HepG2 (cell line): ENCODE measurements at regions not wholly inside any gene's neighbourhood (a gene's known extent, or its start where the extent isn't known, plus 50 kb on each side); places are given as distances from the start of the nearest gene placed in this dataset.

ENCODE experiments used
- ATAC-seq: fragments of 200-7000 bp; cut with Tn5 transposase; 3 replicates; pipeline ENCODE4 v1.9.1; 2020; ENCODE audit warnings: mild to moderate bottlenecking, moderate library complexity
- BruUV-seq: library from RNA; stranded (reverse); fragments of 400-500 nt; replicated peaks from 2 replicates; lab custom pipeline; 2021; lab: Mats Ljungman, UMichigan
- CTCF ChIA-PET: fragments of 300-600 bp; formaldehyde crosslinking; extraction: SDS; loops from one replicate; lab custom pipeline; 2021; ENCODE audit warnings: low total read pairs, inconsistent platforms, low intra/inter-chr PET ratio; lab: Yijun Ruan, JAX
- POLR2A ChIA-PET: fragments of 350-600 bp; sonication (Branson Sonifier 250); formaldehyde crosslinking; loops from one replicate; lab custom pipeline; 2020; ENCODE audit warnings: antibody characterized with exemption, inconsistent platforms; lab: Yijun Ruan, JAX
- DNase-seq: peaks from one replicate; pipeline ENCODE4 v3.0.0-alpha.2; 2015; ENCODE audit warnings: low spot score
- FAIRE-seq: peaks from 3 replicates; lab custom pipeline; 2011; peaks lifted over from hg19 to GRCh38; lab: Jason Lieb, UNC
- H2AFZ ChIP-seq: one replicate; pipeline ENCODE4 v1.6.1; 2011; ENCODE audit warnings: low read length, inconsistent platforms
- H3K27ac ChIP-seq: fragments of 300-600 bp; 3 replicates; pipeline ENCODE4 v1.8.0; 2011; ENCODE audit warnings: mixed run types, mild to moderate bottlenecking, mixed read lengths, low read length, inconsistent platforms; ENCODE audit not compliant: insufficient read depth; ENCODE audit errors: extremely low read length
- H3K27me3 ChIP-seq, 2 experiments: fragments of 200-600 bp in 1 of 2; 2 replicates in 1 of 2; 3 replicates in 1 of 2; pipeline versions ENCODE4 v1.6.0 to v1.8.0; 2011; ENCODE audit warnings: low read length in 2 of 2, mild to moderate bottlenecking in 2 of 2, moderate library complexity in 2 of 2, inconsistent platforms in 1 of 2; ENCODE audit not compliant: insufficient read depth in 2 of 2, control insufficient read depth in 1 of 2
- H3K36me3 ChIP-seq, 2 experiments: fragments of 200-600 bp in 1 of 2; replicated peaks in 1 of 2; 2 replicates in 1 of 2; 3 replicates in 1 of 2; pipeline versions ENCODE4 v1.5.1 to v1.8.0; 2011; ENCODE audit warnings: low read length in 2 of 2, inconsistent platforms in 1 of 2; ENCODE audit not compliant: insufficient read depth in 2 of 2, control insufficient read depth in 1 of 2
- H3K4me1 ChIP-seq: 2 replicates; pipeline ENCODE4 v1.5.1; 2012; ENCODE audit warnings: low read length, inconsistent platforms; ENCODE audit not compliant: insufficient read depth
- H3K4me2 ChIP-seq: 2 replicates; pipeline ENCODE4 v1.6.0; 2011; ENCODE audit warnings: low read depth, low read length, inconsistent platforms
- H3K4me3 ChIP-seq, 3 experiments: fragments of 200-600 bp in 1 of 3; sonication (generic), shearing (Covaris generic) in 1 of 3; replicated peaks in 1 of 3; 2 replicates each; pipeline ENCODE4 v1.5.1; 2011 to 2016; ENCODE audit warnings: low read length in 3 of 3, inconsistent platforms in 2 of 3, low read depth in 2 of 3, mild to moderate bottlenecking in 2 of 3, control low read depth in 1 of 3, mixed read lengths in 1 of 3; ENCODE audit not compliant: insufficient read depth in 1 of 3
- H3K79me2 ChIP-seq: one replicate; pipeline ENCODE4 v1.6.1; 2011; ENCODE audit warnings: low read length, inconsistent platforms; ENCODE audit not compliant: insufficient read depth
- H3K9ac ChIP-seq: 2 replicates; pipeline ENCODE4 v1.6.0; 2011; ENCODE audit warnings: mild to moderate bottlenecking, low read depth, low read length, inconsistent platforms; ENCODE audit not compliant: insufficient read depth
- H3K9me3 ChIP-seq: 2 replicates; pipeline ENCODE4 v1.5.1; 2012; ENCODE audit warnings: mild to moderate bottlenecking, low read length
- H4K20me1 ChIP-seq: 2 replicates; pipeline ENCODE4 v1.6.0; 2011; ENCODE audit warnings: inconsistent platforms, mild to moderate bottlenecking, low read length, moderate library complexity; ENCODE audit not compliant: insufficient read depth
- JUND ChIP-seq: sonication (generic); formaldehyde crosslinking; IDR thresholded peaks from 2 replicates; pipeline ENCODE4 v1.8.0; 2022; ENCODE audit warnings: mild to moderate bottlenecking, missing genetic modification reagents
- MEIS2 ChIP-seq: sonication (generic); formaldehyde crosslinking; IDR thresholded peaks from 2 replicates; pipeline ENCODE4 v1.9.0; 2021; ENCODE audit warnings: mild to moderate bottlenecking, missing genetic modification reagents
- NPAS2 ChIP-seq: sonication (generic); formaldehyde crosslinking; IDR thresholded peaks from 2 replicates; pipeline ENCODE4 v1.8.0; 2022; ENCODE audit warnings: mild to moderate bottlenecking, missing genetic modification reagents, borderline replicate concordance
- PAF1 ChIP-seq: IDR thresholded peaks from 2 replicates; pipeline ENCODE4 v1.6.1; 2016; ENCODE audit warnings: missing genetic modification reagents, missing compliant biosample characterization
- SRF ChIP-seq: IDR thresholded peaks from 2 replicates; pipeline ENCODE4 v1.6.1; 2011; ENCODE audit warnings: mild to moderate bottlenecking, low read depth, low read length, moderate library complexity
- SRY ChIP-seq: sonication (generic); formaldehyde crosslinking; IDR thresholded peaks from 2 replicates; pipeline ENCODE4 v1.8.0; 2022; ENCODE audit warnings: mild to moderate bottlenecking, missing genetic modification reagents
- ZFP36 ChIP-seq: fragments of 150-350 bp; IDR thresholded peaks from 2 replicates; pipeline ENCODE4 v1.6.1; 2018; ENCODE audit warnings: borderline replicate concordance, low read length, low read depth; ENCODE audit not compliant: partially characterized antibody
- ZFP37 ChIP-seq: sonication (generic); formaldehyde crosslinking; IDR thresholded peaks from 2 replicates; pipeline ENCODE4 v1.4.0; 2020; ENCODE audit warnings: missing genetic modification reagents, borderline replicate concordance
- ZNF234 ChIP-seq: sonication (generic); formaldehyde crosslinking; conservative IDR thresholded peaks from 2 replicates; pipeline ENCODE4 v1.5.1; 2020; ENCODE audit warnings: mild to moderate bottlenecking, missing genetic modification reagents
- ZNF569 ChIP-seq: sonication (generic); formaldehyde crosslinking; IDR thresholded peaks from 2 replicates; pipeline ENCODE4 v1.5.0; 2020; ENCODE audit warnings: mild to moderate bottlenecking, missing genetic modification reagents, moderate library complexity, borderline replicate concordance
- ZNF75D ChIP-seq: sonication (generic); formaldehyde crosslinking; IDR thresholded peaks from 2 replicates; pipeline ENCODE4 v1.8.1; 2023; ENCODE audit warnings: missing genetic modification reagents, mild to moderate bottlenecking, borderline replicate concordance
- WGBS: methylation state at CpG from one replicate; pipeline ENCODE4 v1.1.6; 2017; ENCODE audit warnings: low lambda C conversion rate; 5-methylcytosine and 5-hydroxymethylcytosine counted together
- in situ Hi-C: cut with HindIII; loops from 2 replicates; pipeline ENCODE4 v1.10.0; 2017; ENCODE audit warnings: low pct_unique_long_range_greater_than_20kb; ENCODE audit not compliant: extremely low pct_ligation_motif_present
- intact Hi-C: fragments of 100-400 bp; cut with micrococcal nuclease; formaldehyde crosslinking; loops from one replicate; pipeline ENCODE4 v1.10.0; 2022; ENCODE audit not compliant: unreplicated experiment
- TF ChIP-seq, protein P1 (sequence below): sonication (generic); formaldehyde crosslinking; IDR thresholded peaks from 2 replicates; pipeline ENCODE4 v1.8.0; 2022; ENCODE audit warnings: mild to moderate bottlenecking, missing genetic modification reagents, borderline replicate concordance
- TF ChIP-seq, protein P2 (sequence below): sonication (generic); formaldehyde crosslinking; IDR thresholded peaks from 2 replicates; pipeline ENCODE4 v1.8.0; 2022; ENCODE audit warnings: missing genetic modification reagents, mild to moderate bottlenecking, inconsistent platforms, borderline replicate concordance

DNA sequence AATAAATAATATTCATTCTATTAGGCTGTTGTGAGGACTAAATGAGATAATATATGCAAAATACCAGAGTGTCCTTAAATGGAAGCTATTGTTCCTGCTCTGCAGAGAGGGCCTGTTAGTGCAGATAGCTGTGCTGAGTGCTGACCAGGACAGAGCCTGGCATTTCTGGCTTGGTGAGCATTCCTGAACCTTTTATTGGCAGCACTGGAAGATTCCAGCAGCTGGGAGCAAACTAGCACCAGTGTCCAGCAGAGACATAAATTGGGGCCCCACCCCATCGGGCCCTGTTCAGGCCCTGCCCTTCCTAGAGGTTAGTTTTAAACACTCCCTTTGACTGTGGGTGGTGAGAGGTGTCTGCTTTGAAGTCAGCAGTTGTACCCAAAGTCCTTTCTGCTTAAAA lies 85.9 kb upstream of the GADD45A start:
- ATAC-seq (no peak), FAIRE-seq (no peak), DNase-seq (no peak)
- intact Hi-C loops (no loop called here), in situ Hi-C loops (no loop called here)
- no peak overlapping the region for H3K27ac ChIP-seq
- BruUV-seq: no TSS peak
- 0% methylated on average over 1 of the region's 1 CpG for WGBS
- H3K79me2 ChIP-seq: no peaks in the 10 kb centered on the region
- no peak overlapping the region for H3K4me3 ChIP-seq
- no peaks in the 10 kb centered on the region for H3K9me3 ChIP-seq
- H3K9ac ChIP-seq: no peak overlapping the region
- H4K20me1 ChIP-seq: no peaks in the 10 kb centered on the region
- H3K4me1 ChIP-seq: no peaks in the 10 kb centered on the region
- ChIA-PET CTCF (no interaction called here), POLR2A (no interaction called here)
- no peak overlapping the region for H2AFZ ChIP-seq
- no peaks in the 10 kb centered on the region for H3K27me3 ChIP-seq
- no peak overlapping the region for H3K4me2 ChIP-seq
- TF ChIP-seq NPAS2 (CRISPR knock-in tag) (no peak), ZFP37 (CRISPR knock-in tag) (no peak), PAF1 (no peak), SRF (no peak), JUND (CRISPR knock-in tag) (no peak), ZFP36 (no peak), SRY (CRISPR knock-in tag) (no peak), ZNF569 (CRISPR knock-in tag) (no peak), MEIS2 (no peak), ZNF75D (CRISPR knock-in tag) (no peak), ZNF234 (CRISPR knock-in tag) (no peak)
- TF ChIP-seq, protein P1, sequence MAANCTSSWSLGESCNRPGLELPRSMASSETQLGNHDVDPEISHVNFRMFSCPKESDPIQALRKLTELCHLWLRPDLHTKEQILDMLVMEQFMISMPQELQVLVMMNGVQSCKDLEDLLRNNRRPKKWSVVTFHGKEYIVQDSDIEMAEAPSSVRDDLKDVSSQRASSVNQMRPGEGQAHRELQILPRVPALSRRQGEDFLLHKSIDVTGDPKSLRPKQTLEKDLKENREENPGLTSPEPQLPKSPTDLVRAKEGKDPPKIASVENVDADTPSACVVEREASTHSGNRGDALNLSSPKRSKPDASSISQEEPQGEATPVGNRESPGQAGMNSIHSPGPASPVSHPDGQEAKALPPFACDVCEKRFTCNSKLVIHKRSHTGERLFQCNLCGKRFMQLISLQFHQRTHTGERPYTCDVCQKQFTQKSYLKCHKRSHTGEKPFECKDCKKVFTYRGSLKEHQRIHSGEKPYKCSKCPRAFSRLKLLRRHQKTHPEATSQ (CRISPR knock-in tag): no peak
- TF ChIP-seq, protein P2, sequence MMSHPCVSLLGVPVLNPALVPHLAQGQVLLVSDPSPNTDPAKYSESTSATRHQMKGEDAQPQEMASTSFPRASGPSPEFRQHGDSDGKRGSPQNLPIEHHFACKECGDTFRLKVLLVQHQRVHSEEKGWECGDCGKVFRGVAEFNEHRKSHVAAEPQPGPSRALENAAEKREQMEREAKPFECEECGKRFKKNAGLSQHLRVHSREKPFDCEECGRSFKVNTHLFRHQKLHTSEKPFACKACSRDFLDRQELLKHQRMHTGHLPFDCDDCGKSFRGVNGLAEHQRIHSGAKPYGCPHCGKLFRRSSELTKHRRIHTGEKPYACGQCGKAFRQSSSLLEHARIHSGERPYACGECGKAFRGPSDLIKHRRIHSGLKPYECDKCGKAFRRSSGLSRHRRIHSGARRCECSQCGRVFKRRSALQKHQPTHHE: no peak
- H3K36me3 ChIP-seq: no peaks in the 10 kb centered on the region
